K562 (cell line): ENCODE measurements at regions not wholly inside any gene's neighbourhood (a gene's known extent, or its start where the extent isn't known, plus 50 kb on each side); places are given as distances from the start of the nearest gene placed in this dataset.

ENCODE experiments used
- ATAC-seq: fragments of 200-7000 bp; cut with Tn5 transposase; 3 replicates; pipeline ENCODE4 v1.9.1; 2020; ENCODE audit warnings: moderate library complexity
- BruUV-seq: library from RNA; stranded (reverse); fragments of 400-500 nt; replicated peaks from 2 replicates; lab custom pipeline; 2021; lab: Mats Ljungman, UMichigan
- CTCF ChIA-PET: fragments of 300-600 bp; formaldehyde crosslinking; extraction: SDS; loops from one replicate; lab custom pipeline; 2021; ENCODE audit warnings: low intra/inter-chr PET ratio; lab: Yijun Ruan, JAX
- POLR2A ChIA-PET: fragments of 300-600, 350-650 bp; sonication (Branson Sonifier 250); formaldehyde crosslinking; extraction: SDS; loops from one replicate; lab custom pipeline; 2021; ENCODE audit warnings: antibody characterized with exemption, inconsistent platforms; lab: Yijun Ruan, JAX
- DNase-seq, 4 experiments: peaks; one replicate each; pipeline versions ENCODE4 v3.0.0 to v3.0.0-alpha.2; 2011 to 2018; ENCODE audit warnings: low spot score in 3 of 4, mixed read lengths in 3 of 4; ENCODE audit errors: extremely low read depth in 1 of 4
- FAIRE-seq: peaks from 2 replicates; lab custom pipeline; 2011; peaks lifted over from hg19 to GRCh38; lab: Jason Lieb, UNC
- H2AFZ ChIP-seq: 2 replicates; pipeline ENCODE4 v1.6.0; 2011; ENCODE audit warnings: low read depth, low read length, control low read depth, inconsistent platforms
- H3K27ac ChIP-seq: fragments of 200-600 bp; 3 replicates; pipeline ENCODE4 v1.8.0; 2011; ENCODE audit warnings: low read depth, mild to moderate bottlenecking, control low read depth, inconsistent platforms, low read length, moderate library complexity, mixed read lengths; ENCODE audit errors: extremely low read depth
- H3K27me3 ChIP-seq, 2 experiments: fragments of 300-600 bp in 1 of 2; 2 replicates in 1 of 2; 3 replicates in 1 of 2; pipeline versions ENCODE4 v1.6.0 to v1.8.0; 2011; ENCODE audit warnings: inconsistent platforms in 2 of 2, low read length in 2 of 2, mild to moderate bottlenecking in 1 of 2, mixed read lengths in 1 of 2, moderate library complexity in 1 of 2; ENCODE audit not compliant: control insufficient read depth in 2 of 2, insufficient read depth in 2 of 2
- H3K36me3 ChIP-seq: fragments of 300-600 bp; 3 replicates; pipeline ENCODE4 v1.8.0; 2011; ENCODE audit warnings: mild to moderate bottlenecking, low read length, inconsistent platforms; ENCODE audit not compliant: control insufficient read depth, insufficient read depth
- H3K4me1 ChIP-seq, 2 experiments: fragments of 200-600 bp in 1 of 2; replicated peaks in 1 of 2; 2 replicates in 1 of 2; 3 replicates in 1 of 2; pipeline versions ENCODE4 v1.5.1 to v1.8.0; 2011; ENCODE audit warnings: inconsistent platforms in 2 of 2, low read length in 2 of 2, mild to moderate bottlenecking in 1 of 2, mixed read lengths in 1 of 2, moderate library complexity in 1 of 2; ENCODE audit not compliant: control insufficient read depth in 2 of 2, insufficient read depth in 2 of 2
- H3K4me2 ChIP-seq: 2 replicates; pipeline ENCODE4 v1.6.1; 2011; ENCODE audit warnings: low read length, control low read depth, inconsistent platforms, mixed read lengths; ENCODE audit not compliant: insufficient read depth
- H3K4me3 ChIP-seq: fragments of 200-600 bp; sonication (generic), shearing (Covaris generic); 2 replicates; pipeline ENCODE4 v1.5.1; 2016; ENCODE audit warnings: control low read depth, inconsistent platforms
- H3K79me2 ChIP-seq: fragments of 200-600 bp; 3 replicates; pipeline ENCODE4 v1.8.0; 2011; ENCODE audit warnings: low read length, inconsistent platforms; ENCODE audit not compliant: control insufficient read depth, insufficient read depth
- H3K9ac ChIP-seq, 2 experiments: 2 replicates each; pipeline versions ENCODE4 v1.6.0 to v1.6.1; 2011; ENCODE audit warnings: low read depth in 2 of 2, low read length in 2 of 2, control low read depth in 1 of 2, inconsistent platforms in 1 of 2, mild to moderate bottlenecking in 1 of 2, mixed read lengths in 1 of 2; ENCODE audit not compliant: insufficient read depth in 1 of 2
- H3K9me1 ChIP-seq: one replicate; pipeline ENCODE4 v1.6.0; 2011; ENCODE audit warnings: inconsistent platforms, mild to moderate bottlenecking, low read length, moderate library complexity; ENCODE audit not compliant: control insufficient read depth, insufficient read depth
- H3K9me3 ChIP-seq: replicated peaks from 2 replicates; pipeline ENCODE4 v1.5.1; 2011; ENCODE audit warnings: low read depth, low read length, inconsistent platforms; ENCODE audit not compliant: control insufficient read depth, insufficient read depth
- H4K20me1 ChIP-seq: replicated peaks from 2 replicates; pipeline ENCODE4 v1.6.1; 2011; ENCODE audit warnings: low read length, inconsistent platforms, mixed read lengths; ENCODE audit not compliant: control insufficient read depth, insufficient read depth
- DACH1 ChIP-seq: fragments of 450-650 bp; IDR thresholded peaks from 2 replicates; pipeline ENCODE4 v1.6.1; 2018; ENCODE audit not compliant: partially characterized antibody
- DMBX1 ChIP-seq: fragments of 250-450 bp; sonication (Bioruptor Pico); IDR thresholded peaks from 2 replicates; pipeline ENCODE4 v1.8.0; 2022; ENCODE audit warnings: inconsistent platforms, mild to moderate bottlenecking, moderate library complexity, borderline replicate concordance
- HMG20B ChIP-seq: fragments of 250-450 bp; sonication (Bioruptor Pico); IDR thresholded peaks from 2 replicates; pipeline ENCODE4 v1.5.0; 2021; ENCODE audit warnings: mild to moderate bottlenecking
- HMGXB4 ChIP-seq: sonication (generic); formaldehyde crosslinking; IDR thresholded peaks from 2 replicates; pipeline ENCODE4 v1.8.1; 2023; ENCODE audit warnings: mild to moderate bottlenecking, missing genetic modification reagents
- HOXB6 ChIP-seq: fragments of 250-450 bp; sonication (Bioruptor Pico); IDR thresholded peaks from 2 replicates; pipeline ENCODE4 v1.5.1; 2022; ENCODE audit warnings: mild to moderate bottlenecking, borderline replicate concordance
- KLF1 ChIP-seq: fragments of 450-650 bp; IDR thresholded peaks from 2 replicates; pipeline ENCODE4 v1.6.1; 2016; ENCODE audit warnings: missing genetic modification characterization, missing compliant biosample characterization
- NEUROD1 ChIP-seq: fragments of 150-350 bp; IDR thresholded peaks from 2 replicates; pipeline ENCODE4 v1.6.1; 2014; ENCODE audit warnings: borderline replicate concordance, low read length, low read depth; ENCODE audit not compliant: partially characterized antibody
- NFATC3 ChIP-seq: fragments of 450-650 bp; IDR thresholded peaks from 2 replicates; pipeline ENCODE4 v1.6.1; 2017; ENCODE audit warnings: mild to moderate bottlenecking
- NFIC ChIP-seq: fragments of 450-650 bp; IDR thresholded peaks from 2 replicates; pipeline ENCODE4 v1.6.1; 2017; ENCODE audit warnings: mild to moderate bottlenecking, inconsistent platforms
- PREB ChIP-seq: sonication (generic); formaldehyde crosslinking; IDR thresholded peaks from 2 replicates; pipeline ENCODE4 v1.8.1; 2023; ENCODE audit warnings: mild to moderate bottlenecking, missing genetic modification reagents
- RHOXF2B ChIP-seq: fragments of 250-450 bp; sonication (Bioruptor Pico); conservative IDR thresholded peaks from 2 replicates; pipeline ENCODE4 v1.5.1; 2021
- SIX5 ChIP-seq, 2 experiments: IDR thresholded peaks; 2 replicates each; pipeline ENCODE4 v1.6.1; 2011; ENCODE audit warnings: low read length in 2 of 2, borderline replicate concordance in 1 of 2, low read depth in 1 of 2, mild to moderate bottlenecking in 1 of 2, moderate library complexity in 1 of 2; ENCODE audit not compliant: insufficient read depth in 1 of 2
- SNRNP70 ChIP-seq: fragments of 200-400 bp; formaldehyde crosslinking; optimal IDR thresholded peaks from 2 replicates; pipeline ENCODE3; 2017; ENCODE audit warnings: low read depth, low read length
- STAT5B ChIP-seq: fragments of 250-450 bp; sonication (Bioruptor Pico); IDR thresholded peaks from 2 replicates; pipeline ENCODE4 v1.8.0; 2021; ENCODE audit warnings: mild to moderate bottlenecking, inconsistent platforms
- ZMIZ1 ChIP-seq, 2 experiments: fragments of 150-350 bp in 1 of 2; IDR thresholded peaks; 2 replicates each; pipeline ENCODE4 v1.6.1; 2012 to 2016; ENCODE audit warnings: low read depth in 2 of 2, low read length in 2 of 2, mild to moderate bottlenecking in 1 of 2, moderate library complexity in 1 of 2
- ZNF436 ChIP-seq: fragments of 250-450, 450-650 bp; sonication (Bioruptor Pico); formaldehyde crosslinking; IDR thresholded peaks from 2 replicates; pipeline ENCODE4 v1.7.0; 2020; ENCODE audit warnings: mild to moderate bottlenecking
- ZNF696 ChIP-seq: fragments of 250-450 bp; sonication (Bioruptor Pico); conservative IDR thresholded peaks from 2 replicates; pipeline ENCODE4 v1.4.0; 2020; ENCODE audit warnings: mild to moderate bottlenecking, moderate library complexity
- ZZZ3 ChIP-seq: fragments of 450-650 bp; IDR thresholded peaks from 2 replicates; pipeline ENCODE4 v1.6.1; 2016; ENCODE audit warnings: antibody characterized with exemption, mild to moderate bottlenecking, moderate library complexity
- WGBS: fragments of 100-300 bp; shearing (Covaris generic); methylation state at CpG from one replicate; pipeline ENCODE4 v1.1.6; 2016; ENCODE audit warnings: low coverage, mixed read lengths; ENCODE audit not compliant: insufficient coverage; ENCODE audit errors: missing lambda C conversion rate; 5-methylcytosine and 5-hydroxymethylcytosine counted together
- in situ Hi-C: fragments of 300-500 bp; cut with MboI; formaldehyde crosslinking; loops from 4 replicates; pipeline ENCODE4 v1.15.0; 2018; ENCODE audit warnings: inconsistent platforms, mixed read lengths
- intact Hi-C: fragments of 100-400 bp; cut with micrococcal nuclease; formaldehyde crosslinking; loops from 2 replicates; pipeline ENCODE4 v1.14.2; 2022

GRCh38 chr12:125315771-125316170 lies 250.5 kb downstream of the AACS start:
- ChIA-PET CTCF (no interaction called here), POLR2A (interaction anchor here (0.6 kb wide), 1 partner anchor 97 kb away, joined by 3 read pairs; no protein-coding TSS in a partner anchor)
- DNase-seq: no peak
- in situ Hi-C loops (no loop called here), intact Hi-C loops (no loop called here)
- BruUV-seq: no TSS peak
- Histone ChIP-seq H3K27me3 (peaks cover 0 to 16% of the 10 kb centered on the region in 2 experiments; a peak in 2 of 5 replicates), H3K36me3 (no peaks in the 10 kb centered on the region), H3K27ac (no peak overlapping the region), H3K9me1 (no peaks in the 10 kb centered on the region), H3K79me2 (no peaks in the 10 kb centered on the region), H2AFZ (no peak overlapping the region), H3K9ac (no peak overlapping the region), H3K4me2 (no peak overlapping the region), H4K20me1 (no peaks in the 10 kb centered on the region), H3K4me3 (no peak overlapping the region), H3K9me3 (no peaks in the 10 kb centered on the region), H3K4me1 (no peaks in the 10 kb centered on the region)
- 0% methylated on average over 1 of the region's 1 CpG for WGBS
- no peak for FAIRE-seq
- ATAC-seq: no peak
- TF ChIP-seq HMGXB4 (CRISPR knock-in tag): no peak
- TF ChIP-seq NEUROD1: no peak
- TF ChIP-seq DMBX1 (CRISPR knock-in tag): no peak
- TF ChIP-seq NFATC3: no peak
- no peak for TF ChIP-seq SNRNP70
- TF ChIP-seq HMG20B: no peak
- TF ChIP-seq HOXB6 (CRISPR knock-in tag): no peak
- no peak for TF ChIP-seq ZMIZ1 (IDR thresholded peaks at IDR 0.05; ENCODE audit: low read depth in 2 of 2, low read length in 2 of 2)
- no peak for TF ChIP-seq NFIC
- TF ChIP-seq PREB (CRISPR knock-in tag): no peak
- TF ChIP-seq ZNF696 (CRISPR knock-in tag): no peak
- TF ChIP-seq ZZZ3: no peak
- TF ChIP-seq ZNF436 (CRISPR knock-in tag): no peak
- no peak for TF ChIP-seq RHOXF2B
- no peak for TF ChIP-seq KLF1
- no peak for TF ChIP-seq DACH1
- no peak for TF ChIP-seq STAT5B (CRISPR knock-in tag)
- no peak for TF ChIP-seq SIX5 (IDR thresholded peaks at IDR 0.05; ENCODE audit: borderline replicate concordance in 1 of 2, insufficient read depth in 1 of 2, low read depth in 1 of 2, low read length in 2 of 2)
